HL-60 (cell line): ENCODE measurements at regions not wholly inside any gene's neighbourhood (a gene's known extent, or its start where the extent isn't known, plus 50 kb on each side); places are given as distances from the start of the nearest gene placed in this dataset.

Experiments used
- CTCF ChIP-seq: IDR thresholded peaks from one replicate; pipeline ENCODE4 v1.5.1; 2011; ENCODE audit warnings: low read length, control low read depth, inconsistent platforms; ENCODE audit not compliant: insufficient read depth
- POLR2AphosphoS5 ChIP-seq: IDR thresholded peaks from 2 replicates; pipeline ENCODE4 v1.6.1; 2012; ENCODE audit warnings: low read depth

- TF ChIP-seq POLR2AphosphoS5 (no peak), CTCF (no peak)
Observed at GRCh38 chr4:57993944-57994343, 883.8 kb upstream of the IGFBP7 start.
